ENCODE measurements at regions not wholly inside any gene's neighbourhood (a gene's known extent, or its start where the extent isn't known, plus 50 kb on each side); places are given as distances from the start of the nearest gene placed in this dataset.
A peak's percentile ranks its signal among the peaks of the same experiment; 100 is the strongest.

- no peak for DNase-seq (ENCODE audit: low spot score)
- Histone ChIP-seq H3K4me3 (ENCODE audit: low read depth in 1 of 3, low read length in 3 of 3) (no peak overlapping the region), H3K27me3 (ENCODE audit: control insufficient read depth in 4 of 4, insufficient read depth in 4 of 4, low read length in 3 of 4) (peaks cover 0 to 4% (median 1%) of the 10 kb centered on the region in 4 donors), H3K27ac (ENCODE audit: low read depth in 1 of 2, low read length in 2 of 2) (no peak overlapping the region), H3K36me3 (ENCODE audit: control insufficient read depth in 4 of 4, insufficient read depth in 3 of 4, low read depth in 1 of 4, low read length in 3 of 4) (no peaks in the 10 kb centered on the region), H3K9me3 (ENCODE audit: control insufficient read depth in 4 of 4, low read length in 3 of 4) (peaks cover 0 to 7% (median 4%) of the 10 kb centered on the region in 4 donors), H3K4me1 (ENCODE audit: control insufficient read depth in 4 of 4, insufficient read depth in 4 of 4, low read length in 3 of 4) (no peaks in the 10 kb centered on the region), H3K9ac (ENCODE audit: low read depth in 1 of 2, low read length in 2 of 2) (no peak overlapping the region)
- TF ChIP-seq HNF4A (conservative IDR thresholded peaks at IDR 0.05), result no peak
- TF ChIP-seq SP1 (IDR thresholded peaks at IDR 0.05), result no peak
- no peak for TF ChIP-seq NR2F2 (IDR thresholded peaks at IDR 0.05)
- no peak for TF ChIP-seq GABPA (IDR thresholded peaks at IDR 0.05 in 1 of 2, conservative IDR thresholded peaks at IDR 0.05 in 1 of 2)
- no peak for TF ChIP-seq REST (IDR thresholded peaks at IDR 0.05)
- 70% methylated on average over 15 of the region's 15 CpGs for WGBS
Observed at GRCh38 chr22:35195226-35195625, 62.1 kb upstream of the HMGXB4 start.

GRCh38 chr22:35195821-35196220, 61.5 kb upstream of the HMGXB4 start:
- no peaks in the 10 kb centered on the region for H3K4me1 ChIP-seq (ENCODE audit: control insufficient read depth in 4 of 4, insufficient read depth in 4 of 4, low read length in 3 of 4)
- H3K9ac ChIP-seq (ENCODE audit: low read depth in 1 of 2, low read length in 2 of 2), result no peak overlapping the region
- no peak overlapping the region for H3K4me3 ChIP-seq (ENCODE audit: low read depth in 1 of 3, low read length in 3 of 3)
- TF ChIP-seq FOXA2 (IDR thresholded peaks at IDR 0.05) (no peak), EGR1 (IDR thresholded peaks at IDR 0.05; ENCODE audit: low read depth in 2 of 2) (no peak), SP1 (IDR thresholded peaks at IDR 0.05) (no peak), HNF4A (conservative IDR thresholded peaks at IDR 0.05) (no peak), TAF1 (conservative IDR thresholded peaks at IDR 0.05) (no peak), NR2F2 (IDR thresholded peaks at IDR 0.05) (no peak), JUND (IDR thresholded peaks at IDR 0.05) (no peak)
- no peak overlapping the region for H3K27ac ChIP-seq (ENCODE audit: low read depth in 1 of 2, low read length in 2 of 2)
- H3K27me3 ChIP-seq (ENCODE audit: control insufficient read depth in 4 of 4, insufficient read depth in 4 of 4, low read length in 3 of 4), result peaks cover 0 to 2% (median 0%) of the 10 kb centered on the region in 4 donors
- no peaks in the 10 kb centered on the region for H3K36me3 ChIP-seq (ENCODE audit: control insufficient read depth in 4 of 4, insufficient read depth in 3 of 4, low read depth in 1 of 4, low read length in 3 of 4)
- peaks cover 0 to 4% (median 1%) of the 10 kb centered on the region in 4 donors for H3K9me3 ChIP-seq (ENCODE audit: control insufficient read depth in 4 of 4, low read length in 3 of 4)
- WGBS, result 87% methylated on average over 4 of the region's 4 CpGs
- no peak for DNase-seq (ENCODE audit: low spot score)

- Histone ChIP-seq H3K4me3 (ENCODE audit: low read depth in 1 of 3, low read length in 3 of 3) (no peak overlapping the region), H3K4me1 (ENCODE audit: control insufficient read depth in 4 of 4, insufficient read depth in 4 of 4, low read length in 3 of 4) (no peaks in the 10 kb centered on the region), H3K27ac (ENCODE audit: low read depth in 1 of 2, low read length in 2 of 2) (no peak overlapping the region), H3K27me3 (ENCODE audit: control insufficient read depth in 4 of 4, insufficient read depth in 4 of 4, low read length in 3 of 4) (peaks cover 0 to 2% (median 0%) of the 10 kb centered on the region in 4 donors), H3K9ac (ENCODE audit: low read depth in 1 of 2, low read length in 2 of 2) (no peak overlapping the region), H3K9me3 (ENCODE audit: control insufficient read depth in 4 of 4, low read length in 3 of 4) (peaks cover 0 to 2% (median 0%) of the 10 kb centered on the region in 4 donors), H3K36me3 (ENCODE audit: control insufficient read depth in 4 of 4, insufficient read depth in 3 of 4, low read depth in 1 of 4, low read length in 3 of 4) (no peaks in the 10 kb centered on the region)
- 74% methylated on average over 4 of the region's 4 CpGs for WGBS
- TF ChIP-seq ATF3 (IDR thresholded peaks at IDR 0.05) (no peak), NR2F2 (IDR thresholded peaks at IDR 0.05) (no peak), RXRA (IDR thresholded peaks at IDR 0.05) (no peak), MAX (IDR thresholded peaks at IDR 0.05) (no peak), CTCF (IDR thresholded peaks at IDR 0.05; ENCODE audit: low read depth, low read length, missing input control) (no peak), ZBTB33 (IDR thresholded peaks at IDR 0.05) (no peak), RAD21 (IDR thresholded peaks at IDR 0.05) (no peak), FOXA2 (IDR thresholded peaks at IDR 0.05) (no peak), HNF4G (IDR thresholded peaks at IDR 0.05) (no peak)
- DNase-seq (ENCODE audit: low spot score), result peak; percentile 12
Observed at GRCh38 chr22:35197071-35197470, 60.2 kb upstream of the HMGXB4 start.

Measured in liver (tissue), 8 donors.